Mesenteric fat pad (tissue), 1 donor: ENCODE measurements at regions not wholly inside any gene's neighbourhood (a gene's known extent, or its start where the extent isn't known, plus 50 kb on each side); places are given as distances from the start of the nearest gene placed in this dataset.
"Not testable (repeated sequence)": the region's sequence is repeated elsewhere in the genome, so short reads cannot be mapped to it uniquely, and the experiment has no call there.

Experiments
- DNase-seq: peaks from one replicate; pipeline ENCODE4 v3.0.0-alpha.2; 2020; ENCODE audit warnings: low spot score
- donor health status: DM: yes; HTN: yes; CAD: no.

- not testable (repeated sequence) for DNase-seq
Observed at GRCh38 chr12:62073236-62073635, 187.0 kb upstream of the USP15 start.

- no peak for DNase-seq
Observed at GRCh38 chr12:62075870-62076269, 184.3 kb upstream of the USP15 start.

GRCh38 chr12:62078020-62078419, 182.2 kb upstream of the USP15 start:
- no peak for DNase-seq

GRCh38 chr12:62082448-62082847, 177.8 kb upstream of the USP15 start:
- no peak for DNase-seq

- no peak for DNase-seq
Observed at GRCh38 chr12:62098132-62098531, 162.1 kb upstream of the USP15 start.

GRCh38 chr12:62103748-62104147, 156.5 kb upstream of the USP15 start:
- DNase-seq = no peak

GRCh38 chr12:62106547-62107185, 153.5 kb upstream of the USP15 start:
- no peak for DNase-seq

GRCh38 chr12:62113366-62114011, 146.7 kb upstream of the USP15 start:
- DNase-seq = no peak

- DNase-seq = no peak
Observed at GRCh38 chr12:62116986-62117385, 143.2 kb upstream of the USP15 start.

GRCh38 chr12:62123721-62124203, 136.4 kb upstream of the USP15 start:
- DNase-seq = no peak

GRCh38 chr12:62127516-62127915, 132.7 kb upstream of the USP15 start:
- DNase-seq = no peak

- DNase-seq = no peak
Observed at GRCh38 chr12:62128175-62128975, 131.8 kb upstream of the USP15 start.

- DNase-seq = no peak
Observed at GRCh38 chr12:62129291-62129690, 130.9 kb upstream of the USP15 start.

- DNase-seq = no peak
Observed at GRCh38 chr12:62130402-62130801, 129.8 kb upstream of the USP15 start.

GRCh38 chr12:62130834-62131552, 129.2 kb upstream of the USP15 start:
- DNase-seq = no peak

- no peak for DNase-seq
Observed at GRCh38 chr12:62133440-62133839, 126.8 kb upstream of the USP15 start.

- no peak for DNase-seq
Observed at GRCh38 chr12:62135553-62136200, 124.5 kb upstream of the USP15 start.

GRCh38 chr12:62136496-62136895, 123.7 kb upstream of the USP15 start:
- no peak for DNase-seq

GRCh38 chr12:62138527-62138926, 121.7 kb upstream of the USP15 start:
- no peak for DNase-seq

- no peak for DNase-seq
Observed at GRCh38 chr12:62146318-62146717, 113.9 kb upstream of the USP15 start.

GRCh38 chr12:62158013-62158412, 102.2 kb upstream of the USP15 start:
- no peak for DNase-seq
